ENCODE measurements at regions not wholly inside any gene's neighbourhood (a gene's known extent, or its start where the extent isn't known, plus 50 kb on each side); places are given as distances from the start of the nearest gene placed in this dataset.

GRCh38 chr9:31078175-31078574, 1306.3 kb upstream of the ACO1 start:
- TF ChIP-seq CTCF (IDR thresholded peaks at IDR 0.05; ENCODE audit: low read length) (no peak), EZH2 (IDR thresholded peaks at IDR 0.05; ENCODE audit: borderline replicate concordance, low read length) (no peak)
